HG02623 (cell line): ENCODE measurements at regions not wholly inside any gene's neighbourhood (a gene's known extent, or its start where the extent isn't known, plus 50 kb on each side); places are given as distances from the start of the nearest gene placed in this dataset.

Source experiments
- ATAC-seq: cut with Tn5 transposase; IDR thresholded peaks from one replicate; pipeline ENCODE4 v1.9.1; 2021; ENCODE audit warnings: moderate library complexity; ENCODE audit not compliant: unreplicated experiment

GRCh38 chr6:148235446-148235845 is 107.2 kb upstream of the SASH1 start:
- no peak for ATAC-seq

- ATAC-seq, result no peak
These were observed 103.9 kb upstream of the SASH1 start for GRCh38 chr6:148238713-148239112.

GRCh38 chr6:148239215-148239614 is 103.4 kb upstream of the SASH1 start:
- no peak for ATAC-seq

GRCh38 chr6:148239801-148240460 is 102.7 kb upstream of the SASH1 start:
- no peak for ATAC-seq

- no peak for ATAC-seq
These were observed 102.2 kb upstream of the SASH1 start for GRCh38 chr6:148240461-148240840.

GRCh38 chr6:148240861-148241477 is 101.7 kb upstream of the SASH1 start:
- ATAC-seq, result no peak

GRCh38 chr6:148242180-148242579 is 100.5 kb upstream of the SASH1 start:
- ATAC-seq, result no peak

GRCh38 chr6:148244217-148244935 is 98.3 kb upstream of the SASH1 start:
- no peak for ATAC-seq

- no peak for ATAC-seq
These were observed 95.1 kb upstream of the SASH1 start for GRCh38 chr6:148247386-148248063.

GRCh38 chr6:148249160-148249559 is 93.5 kb upstream of the SASH1 start:
- ATAC-seq, result no peak

GRCh38 chr6:148249679-148250375 is 92.8 kb upstream of the SASH1 start:
- ATAC-seq, result no peak

- no peak for ATAC-seq
These were observed 91.5 kb upstream of the SASH1 start for GRCh38 chr6:148250975-148251685.

- no peak for ATAC-seq
These were observed 90.7 kb upstream of the SASH1 start for GRCh38 chr6:148251891-148252290.

- no peak for ATAC-seq
These were observed 84.8 kb upstream of the SASH1 start for GRCh38 chr6:148257810-148258209.

- ATAC-seq, result no peak
These were observed 83.8 kb upstream of the SASH1 start for GRCh38 chr6:148258868-148259267.

GRCh38 chr6:148261470-148261869 is 81.2 kb upstream of the SASH1 start:
- ATAC-seq, result no peak

GRCh38 chr6:148263010-148263409 is 79.6 kb upstream of the SASH1 start:
- no peak for ATAC-seq

GRCh38 chr6:148263961-148264360 is 78.7 kb upstream of the SASH1 start:
- no peak for ATAC-seq

- no peak for ATAC-seq
These were observed 77.6 kb upstream of the SASH1 start for GRCh38 chr6:148265054-148265453.

GRCh38 chr6:148269386-148269785 is 73.3 kb upstream of the SASH1 start:
- ATAC-seq, result no peak
